ENCODE measurements at regions not wholly inside any gene's neighbourhood (a gene's known extent, or its start where the extent isn't known, plus 50 kb on each side); places are given as distances from the start of the nearest gene placed in this dataset.

DNA sequence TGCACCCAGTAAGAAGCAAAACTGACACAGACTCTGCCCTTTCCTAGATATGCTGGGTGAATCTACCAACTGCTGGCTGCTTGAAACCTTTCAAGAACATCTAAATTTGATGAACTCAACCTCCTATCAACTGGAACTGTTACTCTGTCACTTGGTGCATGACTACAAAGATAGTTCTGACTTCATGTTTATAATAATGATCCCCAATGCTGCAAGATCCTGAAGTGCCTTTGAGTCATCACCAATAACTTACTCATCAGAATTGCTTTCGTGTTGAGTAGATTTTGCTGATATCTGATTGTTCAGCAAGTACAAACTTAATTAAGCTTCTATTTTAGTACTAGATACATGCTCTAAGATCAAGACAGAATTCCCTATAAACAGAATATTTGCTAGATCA, 100.2 kb upstream of the ARMC2 start:
- TF ChIP-seq, protein P1, sequence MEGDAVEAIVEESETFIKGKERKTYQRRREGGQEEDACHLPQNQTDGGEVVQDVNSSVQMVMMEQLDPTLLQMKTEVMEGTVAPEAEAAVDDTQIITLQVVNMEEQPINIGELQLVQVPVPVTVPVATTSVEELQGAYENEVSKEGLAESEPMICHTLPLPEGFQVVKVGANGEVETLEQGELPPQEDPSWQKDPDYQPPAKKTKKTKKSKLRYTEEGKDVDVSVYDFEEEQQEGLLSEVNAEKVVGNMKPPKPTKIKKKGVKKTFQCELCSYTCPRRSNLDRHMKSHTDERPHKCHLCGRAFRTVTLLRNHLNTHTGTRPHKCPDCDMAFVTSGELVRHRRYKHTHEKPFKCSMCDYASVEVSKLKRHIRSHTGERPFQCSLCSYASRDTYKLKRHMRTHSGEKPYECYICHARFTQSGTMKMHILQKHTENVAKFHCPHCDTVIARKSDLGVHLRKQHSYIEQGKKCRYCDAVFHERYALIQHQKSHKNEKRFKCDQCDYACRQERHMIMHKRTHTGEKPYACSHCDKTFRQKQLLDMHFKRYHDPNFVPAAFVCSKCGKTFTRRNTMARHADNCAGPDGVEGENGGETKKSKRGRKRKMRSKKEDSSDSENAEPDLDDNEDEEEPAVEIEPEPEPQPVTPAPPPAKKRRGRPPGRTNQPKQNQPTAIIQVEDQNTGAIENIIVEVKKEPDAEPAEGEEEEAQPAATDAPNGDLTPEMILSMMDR (IDR thresholded peaks at IDR 0.05; ENCODE audit: low read length) = no peak
- no peak for TF ChIP-seq EZH2phosphoT487 (IDR thresholded peaks at IDR 0.05; ENCODE audit: low read length)
